ENCODE measurements at regions not wholly inside any gene's neighbourhood (a gene's known extent, or its start where the extent isn't known, plus 50 kb on each side); places are given as distances from the start of the nearest gene placed in this dataset.
A peak's percentile ranks its signal among the peaks of the same experiment; 100 is the strongest.

GRCh38 chr9:73034962-73035361 lies 82.1 kb upstream of the ALDH1A1 start:
- TF ChIP-seq CTCF (conservative IDR thresholded peaks at IDR 0.05; ENCODE audit: low read depth, low read length) (peak; percentile 24; the same call in 1 of the 2 replicates), EZH2 (IDR thresholded peaks at IDR 0.05; ENCODE audit: borderline replicate concordance, low read depth, low read length, poor library complexity, severe bottlenecking) (no peak)
